ENCODE measurements at regions not wholly inside any gene's neighbourhood (a gene's known extent, or its start where the extent isn't known, plus 50 kb on each side); places are given as distances from the start of the nearest gene placed in this dataset.

GRCh38 chr5:163649514-163649913, 144.1 kb downstream of the MAT2B start (continued):
- TF ChIP-seq ETV5 (CRISPR knock-in tag; IDR thresholded peaks at IDR 0.05; ENCODE audit: borderline replicate concordance), result peak; percentile 56; the same call in 1 of the 2 replicates

- Histone ChIP-seq H2AFZ (ENCODE audit: low read length) (no peak overlapping the region), H4K20me1 (ENCODE audit: insufficient read depth, low read length) (no peaks in the 10 kb centered on the region), H3K4me3 (replicated peaks in 1 of 3; ENCODE audit: insufficient read depth in 1 of 3, low read depth in 2 of 3, low read length in 3 of 3) (no peak overlapping the region), H3K4me1 (ENCODE audit: insufficient read depth, low read length) (peaks cover 8% of the 10 kb centered on the region; the same call in 1 of the 2 replicates), H3K36me3 (replicated peaks in 1 of 2; ENCODE audit: control insufficient read depth in 1 of 2, insufficient read depth in 2 of 2, low read length in 2 of 2) (no peaks in the 10 kb centered on the region), H3K27me3 (ENCODE audit: control insufficient read depth in 1 of 2, insufficient read depth in 2 of 2, low read length in 2 of 2) (no peaks in the 10 kb centered on the region), H3K4me2 (ENCODE audit: low read depth, low read length) (no peak overlapping the region), H3K27ac (ENCODE audit: extremely low read length, insufficient read depth, low read length) (no peak overlapping the region), H3K9me3 (ENCODE audit: low read length) (no peaks in the 10 kb centered on the region), H3K79me2 (ENCODE audit: insufficient read depth, low read length) (no peaks in the 10 kb centered on the region), H3K9ac (ENCODE audit: insufficient read depth, low read depth, low read length) (no peak overlapping the region)
- in situ Hi-C loops (cut with HindIII; ENCODE audit: extremely low pct_ligation_motif_present, low pct_unique_long_range_greater_than_20kb) (no loop called here), intact Hi-C loops (cut with micrococcal nuclease; ENCODE audit: unreplicated experiment) (no loop called here)
- no peak for ATAC-seq
- TF ChIP-seq NFIC (IDR thresholded peaks at IDR 0.05; ENCODE audit: low read length), result no peak
- TF ChIP-seq, protein P1, sequence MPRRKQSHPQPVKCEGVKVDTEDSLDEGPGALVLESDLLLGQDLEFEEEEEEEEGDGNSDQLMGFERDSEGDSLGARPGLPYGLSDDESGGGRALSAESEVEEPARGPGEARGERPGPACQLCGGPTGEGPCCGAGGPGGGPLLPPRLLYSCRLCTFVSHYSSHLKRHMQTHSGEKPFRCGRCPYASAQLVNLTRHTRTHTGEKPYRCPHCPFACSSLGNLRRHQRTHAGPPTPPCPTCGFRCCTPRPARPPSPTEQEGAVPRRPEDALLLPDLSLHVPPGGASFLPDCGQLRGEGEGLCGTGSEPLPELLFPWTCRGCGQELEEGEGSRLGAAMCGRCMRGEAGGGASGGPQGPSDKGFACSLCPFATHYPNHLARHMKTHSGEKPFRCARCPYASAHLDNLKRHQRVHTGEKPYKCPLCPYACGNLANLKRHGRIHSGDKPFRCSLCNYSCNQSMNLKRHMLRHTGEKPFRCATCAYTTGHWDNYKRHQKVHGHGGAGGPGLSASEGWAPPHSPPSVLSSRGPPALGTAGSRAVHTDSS (CRISPR knock-in tag; conservative IDR thresholded peaks at IDR 0.05), result no peak
- no peak for TF ChIP-seq ZNF652 (CRISPR knock-in tag; IDR thresholded peaks at IDR 0.05; ENCODE audit: borderline replicate concordance, low read depth)
- TF ChIP-seq ARHGAP35 (CRISPR knock-in tag; IDR thresholded peaks at IDR 0.05; ENCODE audit: borderline replicate concordance), result no peak
- no peak for TF ChIP-seq ZSCAN9 (CRISPR knock-in tag; IDR thresholded peaks at IDR 0.05; ENCODE audit: borderline replicate concordance)
- TF ChIP-seq U2AF1 (optimal IDR thresholded peaks at IDR 0.05; ENCODE audit: low read depth, low read length), result no peak
- TF ChIP-seq BRCA1 (CRISPR knock-in tag; IDR thresholded peaks at IDR 0.05), result no peak
- 21% methylated on average over 1 of the region's 1 CpG for WGBS (ENCODE audit: low lambda C conversion rate)
- no TSS peak for BruUV-seq (replicated peaks)
- CTCF ChIA-PET (ENCODE audit: low intra/inter-chr PET ratio, low total read pairs), result no interaction called here
- POLR2A ChIA-PET, result no interaction called here
- no peak for DNase-seq (ENCODE audit: low spot score)
- no peak for FAIRE-seq
These were observed 148.1 kb downstream of the MAT2B start for GRCh38 chr5:163653526-163653925.
